Left colon (tissue), 2 donors: ENCODE measurements at regions not wholly inside any gene's neighbourhood (a gene's known extent, or its start where the extent isn't known, plus 50 kb on each side); places are given as distances from the start of the nearest gene placed in this dataset.
"Not testable (repeated sequence)": the region's sequence is repeated elsewhere in the genome, so short reads cannot be mapped to it uniquely, and the experiment has no call there.

Source experiments
- ATAC-seq: fragments of 200-7000 bp; cut with Tn5 transposase; one replicate; pipeline ENCODE4 v1.9.1; 2020; ENCODE audit warnings: mild to moderate bottlenecking, moderate library complexity
- DNase-seq, 2 donors: peaks; one replicate each; pipeline ENCODE4 v3.0.0-alpha.2; 2020
- intact Hi-C, 2 donors: fragments of 100-400 bp; cut with DNase I in 1 of 2; cut with micrococcal nuclease in 1 of 2; formaldehyde crosslinking; loops; one replicate each; pipeline versions ENCODE4 v1.11.2 to v1.14.0; 2022; cut with DNase I, micrococcal nuclease
- donor health status: DM: no; HTN: no; CAD: no.
- donor health status: DM: yes; HTN: yes; CAD: no.

GRCh38 chr1:119191325-119191724 lies 50.9 kb upstream of the WARS2 start:
- DNase-seq (no peak), ATAC-seq (no peak)
- intact Hi-C loops: no loop called here

- no peak for DNase-seq
- intact Hi-C loops: no loop called here
- ATAC-seq: no peak
Observed at GRCh38 chr1:119204197-119204960, 63.9 kb upstream of the WARS2 start.

GRCh38 chr1:119204961-119205357 lies 64.5 kb upstream of the WARS2 start:
- ATAC-seq (no peak), DNase-seq (no peak)
- intact Hi-C loops: no loop called here

- intact Hi-C loops: no loop called here
- ATAC-seq (no peak), DNase-seq (no peak)
Observed at GRCh38 chr1:119209061-119209460, 68.6 kb upstream of the WARS2 start.

- intact Hi-C loops: no loop called here
- no peak for DNase-seq
- ATAC-seq: no peak
Observed at GRCh38 chr1:119209596-119210295, 69.3 kb upstream of the WARS2 start.

GRCh38 chr1:119210296-119210649 lies 69.8 kb upstream of the WARS2 start:
- DNase-seq (no peak), ATAC-seq (no peak)
- intact Hi-C loops: no loop called here

GRCh38 chr1:119213213-119213612 lies 72.8 kb upstream of the WARS2 start:
- intact Hi-C loops, DNase-seq, ATAC-seq: not testable (repeated sequence)

GRCh38 chr1:119214961-119215360 lies 74.5 kb upstream of the WARS2 start:
- ATAC-seq, DNase-seq, intact Hi-C loops: not testable (repeated sequence)

GRCh38 chr1:119217309-119217828 lies 76.9 kb upstream of the WARS2 start:
- DNase-seq: no peak
- intact Hi-C loops: no loop called here
- ATAC-seq: no peak

GRCh38 chr1:119219711-119220110 lies 79.3 kb upstream of the WARS2 start:
- intact Hi-C loops: no loop called here
- DNase-seq (no peak), ATAC-seq (no peak)

- ATAC-seq: no peak
- intact Hi-C loops: no loop called here
- DNase-seq: no peak
Observed at GRCh38 chr1:119220991-119221390, 80.5 kb upstream of the WARS2 start.

- no peak for ATAC-seq
- intact Hi-C loops: no loop called here
Observed at GRCh38 chr1:119222271-119222670, 81.8 kb upstream of the WARS2 start.

GRCh38 chr1:119225265-119225664 lies 84.8 kb upstream of the WARS2 start:
- intact Hi-C loops: no loop called here
- DNase-seq: no peak
- ATAC-seq: no peak

More at GRCh38 chr1:119222271-119222670, 81.8 kb upstream of the WARS2 start:
- DNase-seq: no peak

GRCh38 chr1:119225831-119226230 lies 85.4 kb upstream of the WARS2 start:
- ATAC-seq: no peak
- DNase-seq: no peak
- intact Hi-C loops: no loop called here

GRCh38 chr1:119226321-119226720 lies 85.9 kb upstream of the WARS2 start:
- DNase-seq (no peak), ATAC-seq (no peak)
- intact Hi-C loops: no loop called here

- ATAC-seq (no peak), DNase-seq (no peak)
- intact Hi-C loops: no loop called here
Observed at GRCh38 chr1:119226913-119227312, 86.5 kb upstream of the WARS2 start.

GRCh38 chr1:119227456-119227855 lies 87.0 kb upstream of the WARS2 start:
- no peak for ATAC-seq
- DNase-seq: no peak
- intact Hi-C loops: no loop called here

- no peak for ATAC-seq
- no peak for DNase-seq
- intact Hi-C loops: no loop called here
Observed at GRCh38 chr1:119228335-119229080, 88.1 kb upstream of the WARS2 start.

GRCh38 chr1:119235120-119235519 lies 94.7 kb upstream of the WARS2 start:
- no peak for DNase-seq
- ATAC-seq: no peak
- intact Hi-C loops: no loop called here

- no peak for DNase-seq
- ATAC-seq: no peak
- intact Hi-C loops: no loop called here
Observed at GRCh38 chr1:119245881-119246280, 105.4 kb upstream of the WARS2 start.
